ENCODE measurements at regions not wholly inside any gene's neighbourhood (a gene's known extent, or its start where the extent isn't known, plus 50 kb on each side); places are given as distances from the start of the nearest gene placed in this dataset.
A peak's percentile ranks its signal among the peaks of the same experiment; 100 is the strongest.

GRCh38 chrX:10819973-10820372, 199.6 kb upstream of the MID1 start:
- no peak overlapping the region for H3K4me3 ChIP-seq (ENCODE audit: low read depth, low read length)
- DNase-seq (ENCODE audit: low read depth), result no peak
- no peak for TF ChIP-seq CTCF (IDR thresholded peaks at IDR 0.05; ENCODE audit: insufficient read depth, low read depth, low read length)

- H3K4me3 ChIP-seq (ENCODE audit: low read depth, low read length), result no peak overlapping the region
Measured at GRCh38 chrX:10821293-10821692, 200.9 kb upstream of the MID1 start.

GRCh38 chrX:10828036-10828435, 207.7 kb upstream of the MID1 start:
- DNase-seq (ENCODE audit: low read depth), result no peak
- H3K4me3 ChIP-seq (ENCODE audit: low read depth, low read length), result no peak overlapping the region
- TF ChIP-seq CTCF (IDR thresholded peaks at IDR 0.05; ENCODE audit: insufficient read depth, low read depth, low read length), result no peak

More at GRCh38 chrX:10821293-10821692, 200.9 kb upstream of the MID1 start:
- DNase-seq (ENCODE audit: low read depth), result no peak
- TF ChIP-seq CTCF (IDR thresholded peaks at IDR 0.05; ENCODE audit: insufficient read depth, low read depth, low read length), result no peak

- H3K4me3 ChIP-seq (ENCODE audit: low read depth, low read length), result no peak overlapping the region
- no peak for DNase-seq (ENCODE audit: low read depth)
- TF ChIP-seq CTCF (IDR thresholded peaks at IDR 0.05; ENCODE audit: insufficient read depth, low read depth, low read length), result no peak
Measured at GRCh38 chrX:10828640-10829039, 208.3 kb upstream of the MID1 start.

GRCh38 chrX:10831716-10832502, 211.5 kb upstream of the MID1 start:
- H3K4me3 ChIP-seq (ENCODE audit: low read depth, low read length), result no peak overlapping the region
- no peak for TF ChIP-seq CTCF (IDR thresholded peaks at IDR 0.05; ENCODE audit: insufficient read depth, low read depth, low read length)
- no peak for DNase-seq (ENCODE audit: low read depth)

GRCh38 chrX:10833299-10834169, 213.1 kb upstream of the MID1 start:
- no peak for TF ChIP-seq CTCF (IDR thresholded peaks at IDR 0.05; ENCODE audit: insufficient read depth, low read depth, low read length)
- DNase-seq (ENCODE audit: low read depth), result peak; percentile 21
- peak overlapping the region; percentile 25 for H3K4me3 ChIP-seq (ENCODE audit: low read depth, low read length)
